Naive B cell (primary cell): ENCODE measurements at regions not wholly inside any gene's neighbourhood (a gene's known extent, or its start where the extent isn't known, plus 50 kb on each side); places are given as distances from the start of the nearest gene placed in this dataset.
"Not testable (repeated sequence)": the region's sequence is repeated elsewhere in the genome, so short reads cannot be mapped to it uniquely, and the experiment has no call there.

Experiments
- ATAC-seq, 2 donors: fragments of 150-1000 bp; cut with Tn5 transposase; 2 replicates each; pipeline ENCODE4 v1.10.0; 2021; ENCODE audit warnings: low read depth in 2 of 2, mild to moderate bottlenecking in 2 of 2, moderate library complexity in 2 of 2
- DNase-seq: peaks from one replicate; pipeline ENCODE4 v3.0.0; 2022
- H3K27ac Mint-ChIP-seq, 6 donors: one replicate each; pipeline ENCODE4 v1.8.0; 2020 to 2022; ENCODE audit warnings: mild to moderate bottlenecking in 6 of 6, mixed read lengths in 6 of 6, moderate library complexity in 5 of 6, inconsistent platforms in 2 of 6
- H3K27me3 Mint-ChIP-seq, 3 donors: one replicate each; pipeline ENCODE4 v1.8.0; 2021 to 2022; ENCODE audit warnings: mixed read lengths in 3 of 3, mild to moderate bottlenecking in 1 of 3
- H3K36me3 Mint-ChIP-seq, 2 donors: one replicate each; pipeline ENCODE4 v1.8.0; 2020 to 2022; ENCODE audit warnings: mixed read lengths in 2 of 2, inconsistent platforms in 1 of 2, mild to moderate bottlenecking in 1 of 2
- H3K4me1 Mint-ChIP-seq, 3 donors: one replicate each; pipeline ENCODE4 v1.8.0; 2020 to 2022; ENCODE audit warnings: mixed read lengths in 3 of 3, inconsistent platforms in 1 of 3, mild to moderate bottlenecking in 1 of 3, moderate library complexity in 1 of 3
- H3K4me3 Mint-ChIP-seq, 8 donors: one replicate each; pipeline ENCODE4 v1.8.0; 2020 to 2022; ENCODE audit warnings: mild to moderate bottlenecking in 8 of 8, mixed read lengths in 8 of 8, moderate library complexity in 8 of 8, inconsistent platforms in 2 of 8
- H3K9me3 Mint-ChIP-seq, 7 donors: one replicate each; pipeline ENCODE4 v1.8.0; 2020 to 2022; ENCODE audit warnings: mixed read lengths in 7 of 7, mild to moderate bottlenecking in 5 of 7, inconsistent platforms in 2 of 7, moderate library complexity in 1 of 7

DNA sequence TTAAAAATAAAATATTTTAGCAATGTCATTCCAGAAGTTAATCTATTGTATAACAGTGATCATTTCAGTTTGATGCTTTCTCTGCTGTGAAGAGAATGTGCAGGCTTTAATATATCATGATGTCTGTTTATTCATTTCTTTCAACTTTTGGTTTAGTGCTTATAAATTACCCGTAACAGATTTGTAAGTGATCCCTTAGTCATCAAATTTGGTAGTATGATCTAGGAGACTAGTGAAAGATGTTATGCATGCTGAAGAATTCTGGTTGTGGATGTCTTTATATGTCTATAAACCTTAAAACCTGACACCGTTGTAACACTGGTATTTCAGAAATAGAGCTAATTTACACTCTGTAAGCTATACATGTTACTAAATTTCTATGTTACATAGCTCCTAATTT, 260.4 kb downstream of the CPS1 start:
- Mint-ChIP-seq H3K36me3 (no peaks in the 10 kb centered on the region), H3K27me3 (no peaks in the 10 kb centered on the region), H3K27ac (no peak overlapping the region), H3K4me1 (no peaks in the 10 kb centered on the region), H3K4me3 (no peak overlapping the region), H3K9me3 (peaks cover 0 to 7% (median 0%) of the 10 kb centered on the region in 7 donors)
- ATAC-seq = no peak
- no peak for DNase-seq

DNA sequence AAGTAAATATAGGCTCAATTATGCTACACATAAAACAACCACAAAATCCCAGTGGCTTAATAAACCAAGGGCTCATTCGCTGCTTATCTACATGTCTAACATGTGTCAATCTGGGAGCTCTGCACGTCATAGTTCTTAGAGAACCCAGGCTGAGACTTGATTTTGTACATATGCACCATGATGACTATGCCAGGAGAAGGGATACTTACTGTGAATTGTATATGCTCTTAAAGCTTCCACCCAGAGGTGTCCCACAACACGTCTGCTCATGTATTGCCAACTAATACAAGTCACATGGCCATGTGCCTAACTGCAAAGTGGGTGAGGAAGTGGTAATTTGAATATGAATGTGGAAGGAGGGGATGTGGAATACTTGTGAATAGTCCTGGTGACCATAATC, 262.1 kb downstream of the CPS1 start:
- Mint-ChIP-seq H3K4me1 (no peaks in the 10 kb centered on the region), H3K27me3 (no peaks in the 10 kb centered on the region), H3K4me3 (no peak overlapping the region), H3K36me3 (no peaks in the 10 kb centered on the region), H3K9me3 (peaks cover 0 to 5% (median 0%) of the 10 kb centered on the region in 7 donors), H3K27ac (no peak overlapping the region)
- DNase-seq (no peak), ATAC-seq (no peak)

DNA sequence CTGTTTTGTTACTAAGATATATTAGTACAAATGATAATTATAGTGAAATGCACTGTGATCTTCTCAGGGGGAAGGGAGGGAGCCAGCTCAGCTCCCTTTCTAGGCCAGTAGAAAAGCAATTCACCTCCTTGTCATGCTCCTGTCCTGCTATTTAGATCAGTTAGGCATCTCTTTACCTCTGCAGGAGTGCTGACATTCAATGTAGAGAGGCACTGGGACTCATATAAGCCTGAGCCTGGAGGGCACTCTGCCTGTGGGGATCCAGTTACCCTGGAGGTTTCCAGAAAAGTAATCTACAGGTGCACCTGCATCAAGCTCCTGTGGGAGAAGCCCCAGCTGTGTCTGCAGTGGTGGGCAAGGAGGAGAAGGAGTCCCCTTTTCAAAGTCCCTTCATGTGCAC, 277.0 kb downstream of the CPS1 start:
- H3K27me3 Mint-ChIP-seq = no peaks in the 10 kb centered on the region
- H3K9me3 Mint-ChIP-seq = peaks cover 0 to 5% (median 0%) of the 10 kb centered on the region in 7 donors
- no peaks in the 10 kb centered on the region for H3K4me1 Mint-ChIP-seq
- H3K27ac Mint-ChIP-seq = no peak overlapping the region
- DNase-seq = no peak
- no peak for ATAC-seq
- no peaks in the 10 kb centered on the region for H3K36me3 Mint-ChIP-seq
- no peak overlapping the region for H3K4me3 Mint-ChIP-seq

DNA sequence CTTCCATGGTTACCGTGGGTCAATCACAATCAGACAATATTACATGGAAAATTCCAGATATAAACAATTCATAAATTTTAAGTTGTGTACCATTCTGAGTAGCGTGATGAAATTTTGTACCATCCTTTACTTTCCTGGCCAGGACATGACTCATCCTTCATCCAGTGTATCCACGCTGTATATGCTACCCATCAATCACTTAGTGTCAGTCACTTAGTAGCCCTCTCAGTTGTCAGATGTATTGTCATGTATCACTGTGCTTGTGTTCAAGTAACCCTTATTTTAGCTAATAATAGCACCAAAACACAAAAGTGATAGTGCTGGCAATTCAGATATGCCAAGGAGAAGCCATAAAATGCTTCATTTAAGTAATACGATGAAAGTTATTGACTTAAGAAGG, 282.6 kb downstream of the CPS1 start:
- no peaks in the 10 kb centered on the region for H3K36me3 Mint-ChIP-seq
- no peak for ATAC-seq
- no peak overlapping the region for H3K27ac Mint-ChIP-seq
- H3K4me3 Mint-ChIP-seq = no peak overlapping the region
- DNase-seq = no peak
- H3K27me3 Mint-ChIP-seq = no peaks in the 10 kb centered on the region
- peaks cover 0 to 3% (median 0%) of the 10 kb centered on the region in 7 donors for H3K9me3 Mint-ChIP-seq
- no peaks in the 10 kb centered on the region for H3K4me1 Mint-ChIP-seq

DNA sequence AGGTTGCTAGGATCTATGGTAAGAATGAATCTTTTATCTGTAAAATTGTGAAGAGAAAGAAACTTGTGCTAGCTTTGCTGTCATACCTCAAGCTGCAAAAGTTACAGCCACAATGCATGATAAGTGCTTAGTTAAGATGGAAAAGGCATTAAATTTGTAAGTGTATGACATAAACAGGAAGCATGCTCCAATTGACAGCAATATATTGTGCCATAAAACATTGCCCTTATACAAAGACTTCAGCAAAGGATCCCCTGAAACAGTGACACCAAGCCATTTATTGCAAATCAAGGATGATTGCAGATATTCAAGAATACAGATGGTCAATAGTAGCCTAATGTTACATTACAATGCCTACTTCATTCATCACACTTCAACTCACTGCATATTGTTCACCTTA, 283.1 kb downstream of the CPS1 start:
- ATAC-seq = no peak
- Mint-ChIP-seq H3K27me3 (no peaks in the 10 kb centered on the region), H3K4me1 (no peaks in the 10 kb centered on the region), H3K4me3 (no peak overlapping the region), H3K27ac (no peak overlapping the region), H3K9me3 (peaks cover 0 to under 1% (median 0%) of the 10 kb centered on the region in 7 donors), H3K36me3 (no peaks in the 10 kb centered on the region)
- no peak for DNase-seq

DNA sequence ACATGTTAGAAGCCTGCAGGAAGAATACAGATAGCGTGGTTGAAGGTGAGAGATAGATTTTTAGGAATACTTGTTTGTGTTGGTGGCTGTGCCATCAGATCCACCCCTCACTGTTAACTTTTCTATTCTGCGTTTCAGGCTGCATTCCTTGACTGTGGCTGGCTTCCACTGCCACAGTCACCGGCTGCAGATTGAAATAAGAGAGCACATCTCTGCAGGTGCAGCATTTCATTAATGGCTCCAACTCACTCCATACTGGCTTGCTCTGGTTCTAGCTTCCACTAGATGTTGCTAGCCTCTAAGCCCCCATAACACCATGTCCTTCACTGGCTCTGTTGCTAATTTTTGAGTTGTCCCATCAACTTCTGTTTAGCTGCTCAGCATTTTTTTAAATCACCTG, 286.5 kb downstream of the CPS1 start:
- Mint-ChIP-seq H3K27me3 (no peaks in the 10 kb centered on the region), H3K36me3 (no peaks in the 10 kb centered on the region), H3K9me3 (no peaks in the 10 kb centered on the region), H3K4me1 (no peaks in the 10 kb centered on the region), H3K27ac (no peak overlapping the region), H3K4me3 (no peak overlapping the region)
- ATAC-seq (no peak), DNase-seq (no peak)

DNA sequence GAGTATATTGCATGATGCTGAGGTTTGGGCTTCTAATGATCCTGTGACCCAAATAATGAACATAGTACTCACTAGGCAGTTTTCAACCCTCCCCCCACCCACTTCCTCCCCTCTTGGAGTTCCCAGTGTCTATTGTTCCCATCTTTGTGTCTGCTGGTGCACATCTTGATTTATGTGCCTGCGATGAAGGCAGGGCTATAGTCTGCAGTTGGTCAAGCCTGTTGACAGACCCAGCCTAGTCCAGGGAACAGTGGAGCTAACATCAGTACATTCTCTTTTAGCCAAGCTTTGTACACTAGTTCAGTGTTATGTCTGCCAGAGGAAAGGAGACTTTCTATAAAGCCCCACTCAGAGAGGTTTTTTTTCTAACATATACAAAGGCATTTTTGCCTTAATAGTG, 287.6 kb downstream of the CPS1 start:
- Mint-ChIP-seq H3K9me3 (no peaks in the 10 kb centered on the region), H3K27ac (no peak overlapping the region), H3K4me3 (no peak overlapping the region), H3K4me1 (no peaks in the 10 kb centered on the region), H3K36me3 (no peaks in the 10 kb centered on the region), H3K27me3 (no peaks in the 10 kb centered on the region)
- ATAC-seq (no peak), DNase-seq (no peak)

DNA sequence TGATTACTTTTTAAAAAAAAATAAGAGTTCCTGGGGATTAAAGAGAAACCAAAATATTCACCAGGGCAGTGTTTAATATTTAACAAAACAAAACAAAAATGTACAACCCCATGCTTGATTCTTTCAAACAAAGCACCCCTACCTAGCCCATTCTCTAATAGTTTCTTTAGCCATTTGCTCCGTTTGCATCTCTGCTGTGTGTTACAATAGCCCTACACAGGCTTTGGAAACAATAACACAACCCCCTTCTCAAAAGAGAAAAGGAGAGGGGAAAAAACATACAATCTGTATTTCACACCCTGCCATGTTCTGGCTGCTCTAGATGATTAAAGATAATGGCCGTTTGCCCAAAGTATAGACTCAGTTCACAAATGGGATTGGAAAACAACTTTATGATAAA, 302.9 kb downstream of the CPS1 start:
- Mint-ChIP-seq H3K36me3 (no peaks in the 10 kb centered on the region), H3K27me3 (no peaks in the 10 kb centered on the region), H3K9me3 (peaks cover 0 to 3% (median 0%) of the 10 kb centered on the region in 7 donors), H3K4me1 (no peaks in the 10 kb centered on the region), H3K27ac (no peak overlapping the region), H3K4me3 (no peak overlapping the region)
- DNase-seq (no peak), ATAC-seq (no peak)

DNA sequence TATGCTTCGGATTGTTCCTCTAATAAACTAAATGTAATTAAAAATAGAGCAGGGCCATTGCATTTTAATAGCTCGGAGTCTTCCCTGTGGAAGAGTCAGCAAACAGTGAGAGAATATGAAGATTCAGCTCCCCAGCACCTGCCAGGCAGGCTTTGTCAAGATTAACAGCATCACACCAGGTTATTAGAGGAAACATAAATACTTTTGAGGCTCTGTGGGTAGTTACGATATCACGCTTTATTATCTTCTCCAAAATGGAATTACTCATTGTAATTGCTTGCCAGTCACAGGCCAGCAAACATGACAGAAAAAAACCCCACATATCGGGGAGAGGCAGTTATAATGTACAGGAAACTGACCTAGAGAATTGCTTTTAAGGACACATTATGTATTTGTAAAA, 303.9 kb downstream of the CPS1 start:
- peaks cover 0 to 3% (median 0%) of the 10 kb centered on the region in 7 donors for H3K9me3 Mint-ChIP-seq
- H3K4me1 Mint-ChIP-seq = no peaks in the 10 kb centered on the region
- H3K27me3 Mint-ChIP-seq = no peaks in the 10 kb centered on the region
- no peaks in the 10 kb centered on the region for H3K36me3 Mint-ChIP-seq
- H3K27ac Mint-ChIP-seq = no peak overlapping the region
- no peak overlapping the region for H3K4me3 Mint-ChIP-seq
- DNase-seq (no peak), ATAC-seq (no peak)

DNA sequence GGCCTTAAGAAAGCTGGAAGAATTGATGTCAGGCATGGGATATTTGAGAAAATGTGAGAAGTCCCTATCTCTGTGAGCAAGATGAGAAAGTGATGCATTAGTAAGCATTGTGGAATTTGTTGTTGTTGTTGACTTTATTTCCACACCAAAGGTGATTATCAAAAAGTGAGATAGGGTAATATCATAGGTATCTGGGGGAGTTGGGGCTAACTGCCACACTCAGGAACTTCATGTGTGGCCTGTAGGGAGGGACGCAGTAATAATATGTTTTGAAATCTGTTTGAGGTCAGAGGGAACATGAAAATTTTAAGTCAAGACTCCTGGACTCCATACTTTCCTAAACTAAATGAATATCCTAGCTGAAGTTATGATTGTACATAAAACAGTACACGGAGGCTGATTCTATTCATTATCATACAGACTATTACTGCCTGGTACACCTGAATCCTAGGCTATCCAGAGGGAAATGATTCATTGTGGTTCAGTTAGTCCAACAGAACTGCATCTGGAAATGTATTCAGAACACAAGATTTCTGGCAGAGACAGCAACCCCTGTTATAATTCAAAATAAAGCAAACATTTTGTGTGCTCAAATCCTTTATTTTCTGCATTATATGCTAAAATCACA, 304.8 kb downstream of the CPS1 start:
- H3K9me3 Mint-ChIP-seq = peaks cover 0 to 3% (median 0%) of the 10 kb centered on the region in 7 donors
- H3K27me3 Mint-ChIP-seq = no peaks in the 10 kb centered on the region
- DNase-seq (no peak), ATAC-seq (no peak)
- no peaks in the 10 kb centered on the region for H3K4me1 Mint-ChIP-seq
- no peaks in the 10 kb centered on the region for H3K36me3 Mint-ChIP-seq
- no peak overlapping the region for H3K27ac Mint-ChIP-seq
- H3K4me3 Mint-ChIP-seq = no peak overlapping the region

DNA sequence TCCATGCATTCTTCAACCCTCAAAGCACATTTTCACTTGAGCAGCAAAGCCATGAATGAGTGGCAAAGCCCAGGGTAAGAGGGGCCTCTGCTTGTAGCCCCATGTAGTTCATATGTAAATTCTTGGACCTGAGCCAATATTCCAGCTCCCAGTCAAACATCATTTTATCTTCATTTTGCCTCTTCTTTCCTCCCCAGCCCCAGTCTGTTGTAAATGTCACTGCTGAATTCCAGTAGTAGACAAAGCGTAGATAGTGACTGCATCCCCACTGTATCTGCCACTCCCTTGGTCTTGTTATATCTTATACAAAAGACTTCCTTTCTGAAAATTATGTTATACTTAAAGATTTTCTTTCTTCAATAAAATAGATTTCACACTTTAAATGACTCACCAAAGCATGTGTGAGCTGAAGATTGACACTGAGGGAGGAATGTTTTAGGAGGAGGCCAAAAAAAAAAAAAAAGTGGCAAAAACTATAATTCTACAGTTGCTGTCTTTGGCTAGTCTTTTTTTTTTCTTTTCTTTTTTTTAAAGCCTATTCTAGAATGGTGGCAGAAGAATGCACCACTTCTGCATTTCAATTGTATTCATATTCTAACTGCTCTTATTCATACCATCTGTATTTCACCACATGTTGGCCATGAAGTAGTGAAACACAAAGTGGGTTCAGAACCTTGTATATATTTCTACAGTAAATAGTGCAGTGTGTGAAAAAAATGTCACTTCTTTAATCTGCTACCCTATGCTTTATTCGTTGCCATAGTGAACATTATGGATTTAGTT, 306.1 kb downstream of the CPS1 start:
- H3K27me3 Mint-ChIP-seq = no peaks in the 10 kb centered on the region
- H3K4me1 Mint-ChIP-seq = no peaks in the 10 kb centered on the region
- H3K36me3 Mint-ChIP-seq = no peaks in the 10 kb centered on the region
- no peak overlapping the region for H3K27ac Mint-ChIP-seq
- H3K9me3 Mint-ChIP-seq = peaks cover 0 to 3% (median 0%) of the 10 kb centered on the region in 7 donors
- no peak overlapping the region for H3K4me3 Mint-ChIP-seq
- no peak for DNase-seq
- no peak for ATAC-seq

DNA sequence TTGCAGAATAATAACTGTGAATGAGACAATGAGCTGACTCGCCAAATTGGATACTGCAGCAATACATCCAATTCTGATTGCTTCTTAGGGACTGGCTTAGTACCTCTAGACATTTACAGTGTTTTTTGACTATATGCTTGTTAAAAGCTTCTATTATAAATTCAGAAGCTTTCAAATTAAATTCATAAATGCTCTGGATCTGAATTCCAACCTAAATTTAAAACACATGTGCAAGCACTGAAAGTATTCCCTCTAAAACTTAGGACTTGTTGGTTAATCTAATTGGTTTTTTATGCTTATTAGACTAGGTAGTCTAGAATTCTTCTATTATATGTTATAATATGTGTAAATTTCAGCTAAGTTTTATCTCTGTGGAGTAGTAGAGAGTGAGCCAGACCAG, 306.9 kb downstream of the CPS1 start:
- H3K36me3 Mint-ChIP-seq = no peaks in the 10 kb centered on the region

DNA sequence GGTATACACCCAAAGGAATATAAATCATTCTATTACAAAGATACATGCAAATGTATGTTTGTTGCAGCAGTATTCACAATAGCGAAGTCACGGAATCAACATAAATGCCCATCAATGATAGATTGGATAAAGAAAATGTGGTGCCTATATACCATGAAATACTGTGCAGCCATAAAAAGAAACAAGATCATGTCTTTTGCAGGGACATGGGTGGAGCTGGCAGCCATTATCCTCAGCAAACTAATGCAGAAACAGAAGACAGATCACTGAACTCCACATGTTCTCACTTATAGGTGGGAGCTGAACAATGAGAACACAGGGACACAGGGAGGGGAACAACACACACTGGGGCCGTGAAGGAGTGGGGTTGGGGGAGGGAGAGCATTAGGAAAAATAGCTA, 315.2 kb downstream of the CPS1 start:
- H3K27ac Mint-ChIP-seq, DNase-seq, H3K4me1 Mint-ChIP-seq, H3K27me3 Mint-ChIP-seq, H3K9me3 Mint-ChIP-seq, H3K36me3 Mint-ChIP-seq, ATAC-seq, H3K4me3 Mint-ChIP-seq: not testable (repeated sequence)

More for the DNA sequence above, 306.9 kb downstream of the CPS1 start:
- ATAC-seq (no peak), DNase-seq (no peak)
- H3K9me3 Mint-ChIP-seq = peaks cover 0 to 3% (median 0%) of the 10 kb centered on the region in 7 donors
- H3K4me3 Mint-ChIP-seq = no peak overlapping the region
- no peaks in the 10 kb centered on the region for H3K4me1 Mint-ChIP-seq
- H3K27ac Mint-ChIP-seq = no peak overlapping the region
- H3K27me3 Mint-ChIP-seq = no peaks in the 10 kb centered on the region

DNA sequence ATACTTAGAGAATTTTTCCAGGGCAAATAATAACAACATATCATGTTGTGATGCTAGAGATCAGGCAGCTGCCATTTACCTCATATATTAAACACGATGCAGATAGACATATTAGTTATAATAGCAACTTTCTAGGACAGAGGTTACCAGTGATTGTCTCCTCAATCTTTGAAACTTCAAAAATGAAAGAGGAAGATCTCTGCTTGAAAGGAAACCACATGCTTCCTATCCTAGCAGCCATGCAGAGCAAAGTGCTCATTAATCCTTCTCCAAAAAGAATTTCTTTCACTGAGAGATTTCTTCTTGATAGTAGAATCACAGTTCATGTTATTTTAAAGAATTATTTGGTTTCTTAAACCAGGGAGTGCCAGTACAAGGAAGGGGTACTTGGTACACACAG, 317.2 kb downstream of the CPS1 start:
- no peak overlapping the region for H3K4me3 Mint-ChIP-seq
- no peak for ATAC-seq
- peaks cover 0 to 8% (median 0%) of the 10 kb centered on the region in 3 donors for H3K4me1 Mint-ChIP-seq
- no peaks in the 10 kb centered on the region for H3K36me3 Mint-ChIP-seq
- H3K27ac Mint-ChIP-seq = no peak overlapping the region
- no peak for DNase-seq
- H3K27me3 Mint-ChIP-seq = no peaks in the 10 kb centered on the region
- peaks cover 0 to 6% (median 3%) of the 10 kb centered on the region in 7 donors for H3K9me3 Mint-ChIP-seq
